ENCODE measurements at regions not wholly inside any gene's neighbourhood (a gene's known extent, or its start where the extent isn't known, plus 50 kb on each side); places are given as distances from the start of the nearest gene placed in this dataset.
"Not testable (repeated sequence)": the region's sequence is repeated elsewhere in the genome, so short reads cannot be mapped to it uniquely, and the experiment has no call there.

DNA sequence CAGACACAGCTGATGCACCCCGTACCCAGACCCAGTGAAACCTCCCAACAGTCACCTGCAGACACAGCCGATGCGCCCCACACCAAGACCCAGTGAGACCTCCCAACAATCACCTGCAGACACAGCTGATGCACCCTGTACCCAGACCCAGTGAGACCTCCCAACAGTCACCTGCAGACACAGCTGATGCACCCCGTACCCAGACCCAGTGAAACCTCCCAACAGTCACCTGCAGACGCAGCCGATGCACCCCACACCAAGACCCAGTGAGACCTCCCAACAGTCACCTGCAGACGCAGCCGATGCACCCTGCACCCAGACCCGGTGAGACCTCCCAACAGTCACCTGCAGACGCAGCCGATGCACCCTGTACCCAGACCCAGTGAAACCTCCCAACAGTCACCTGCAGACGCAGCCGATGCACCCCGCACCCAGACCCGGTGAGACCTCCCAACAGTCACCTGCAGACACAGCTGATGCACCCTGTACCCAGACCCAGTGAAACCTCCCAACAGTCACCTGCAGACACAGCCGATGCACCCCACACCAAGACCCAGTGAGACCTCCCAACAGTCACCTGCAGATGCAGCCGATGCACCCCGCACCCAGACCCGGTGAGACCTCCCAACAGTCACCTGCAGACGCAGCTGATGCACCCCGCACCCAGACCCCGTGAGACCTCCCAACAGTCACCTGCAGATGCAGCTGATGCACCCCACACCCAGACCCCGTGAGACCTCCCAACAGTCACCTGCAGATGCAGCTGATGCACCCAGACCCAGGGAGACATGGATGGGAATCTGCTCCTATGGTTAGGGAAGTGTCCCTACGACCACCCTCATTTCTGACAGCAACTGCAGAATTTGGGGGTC is 178.3 kb upstream of the C1orf174 start:
- intact Hi-C loops (cut with DNase I); ATAC-seq: not testable (repeated sequence)
- DNase-seq (ENCODE audit: low spot score): peak; percentile 25

DNA sequence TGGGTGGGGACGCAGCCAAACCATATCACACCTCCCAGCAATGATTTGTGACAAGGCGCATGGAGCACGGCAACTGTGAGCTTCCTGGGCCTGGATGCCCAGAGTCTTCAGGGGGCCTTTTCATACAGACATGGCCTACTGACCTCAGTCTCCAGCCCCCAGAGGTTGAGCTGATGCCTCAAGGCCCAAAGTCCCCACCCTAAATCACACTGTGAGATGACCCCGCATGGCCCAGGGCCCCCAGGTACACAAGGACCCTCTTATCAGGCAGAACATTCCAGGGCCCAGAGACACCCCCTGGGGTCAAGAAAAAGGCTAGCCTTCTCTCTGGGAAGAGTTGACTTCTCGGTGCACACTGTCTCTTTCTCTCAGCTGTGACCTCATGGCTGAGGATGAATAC is 179.7 kb upstream of the C1orf174 start:
- no peak for ATAC-seq
- intact Hi-C loops (cut with DNase I): no loop called here
- DNase-seq (ENCODE audit: low spot score): peak; percentile 19

DNA sequence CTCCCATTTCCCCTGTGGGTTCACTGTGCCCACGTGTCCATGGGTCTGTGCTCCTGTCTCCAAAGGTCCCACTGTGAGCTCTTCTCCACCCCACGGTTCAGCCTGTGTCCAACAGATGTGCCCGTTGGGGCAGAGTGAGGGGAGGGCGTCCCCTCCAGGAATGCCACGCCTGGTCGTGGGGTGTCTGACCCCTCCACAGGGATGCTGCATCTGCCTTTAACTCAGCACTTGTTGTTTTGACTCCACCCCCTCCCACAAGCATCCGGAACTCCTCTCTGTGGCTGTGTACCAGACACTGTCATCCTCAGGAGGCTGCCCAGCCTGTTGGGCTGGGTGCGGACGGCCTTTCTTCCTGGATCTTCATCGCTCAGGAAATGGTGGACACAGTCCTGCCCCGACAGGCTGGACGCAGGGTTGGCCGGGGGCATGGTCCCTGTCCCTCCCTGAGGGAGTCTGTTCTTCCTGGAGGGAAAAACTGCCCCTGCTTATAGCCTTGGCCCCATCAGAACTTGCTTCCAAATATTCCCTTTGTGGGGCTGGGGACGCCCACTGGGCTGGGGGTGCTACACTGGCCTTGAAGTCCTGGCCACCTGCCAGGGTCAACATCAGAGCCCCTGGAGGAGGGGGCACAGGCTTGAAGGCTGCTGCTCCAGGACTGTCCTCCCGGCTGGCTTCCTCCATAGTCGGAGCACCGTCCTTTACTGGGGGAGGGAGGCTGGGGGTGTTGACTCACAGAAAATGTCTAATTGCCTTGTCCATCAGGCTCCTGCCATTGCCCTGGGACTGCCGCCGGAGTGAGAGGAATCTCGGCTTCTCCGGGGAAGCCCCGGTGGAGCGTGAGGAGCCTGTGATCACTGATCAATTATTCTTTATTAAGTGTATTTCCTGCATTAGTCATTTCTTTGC is 182.0 kb upstream of the C1orf174 start:
- no peak for ATAC-seq
- DNase-seq (ENCODE audit: low spot score): peak; percentile 50

DNA sequence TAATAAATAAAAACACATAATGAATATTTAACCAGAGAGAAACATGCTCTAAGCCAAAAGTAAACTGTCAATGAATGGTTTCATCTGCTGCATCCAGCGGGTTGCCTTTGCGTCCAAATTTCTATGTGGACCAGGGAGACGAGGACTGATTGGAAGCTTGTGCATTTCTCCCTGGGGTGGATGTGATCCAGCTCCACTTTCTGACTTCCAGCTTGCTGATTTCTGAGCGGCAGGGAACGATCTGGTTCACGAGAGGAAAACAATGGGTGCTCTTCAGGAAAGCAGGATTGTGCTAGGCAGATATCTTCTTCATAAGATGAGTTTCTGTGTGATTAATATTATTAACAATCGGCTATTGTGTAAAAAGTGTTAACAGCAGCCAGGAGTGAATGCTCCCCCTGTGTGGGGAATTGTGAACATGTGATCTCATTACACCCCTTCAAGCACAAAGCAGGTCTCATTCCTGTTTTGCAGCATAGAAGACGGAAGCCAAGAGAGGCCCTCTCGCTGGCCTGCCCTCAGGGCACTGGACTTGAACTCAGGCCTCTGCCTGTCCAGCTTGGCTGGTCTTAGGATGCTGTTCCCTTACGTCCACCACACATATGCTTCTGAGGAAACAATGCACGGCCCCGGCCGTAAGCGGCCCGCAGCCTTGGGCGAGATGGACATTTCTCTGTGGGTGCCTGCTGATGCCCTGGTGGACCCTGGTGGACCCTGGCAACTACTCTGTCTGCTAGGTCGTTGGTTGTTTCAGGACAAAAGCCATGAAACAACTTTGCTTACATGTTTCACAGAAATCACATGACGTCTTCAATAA is 183.4 kb upstream of the C1orf174 start:
- ATAC-seq: peak; percentile 22
- peak; percentile 32 for DNase-seq (ENCODE audit: low spot score)
- intact Hi-C loops (cut with DNase I): no loop called here

More for the DNA sequence above, 182.0 kb upstream of the C1orf174 start:
- intact Hi-C loops (cut with DNase I): no loop called here

DNA sequence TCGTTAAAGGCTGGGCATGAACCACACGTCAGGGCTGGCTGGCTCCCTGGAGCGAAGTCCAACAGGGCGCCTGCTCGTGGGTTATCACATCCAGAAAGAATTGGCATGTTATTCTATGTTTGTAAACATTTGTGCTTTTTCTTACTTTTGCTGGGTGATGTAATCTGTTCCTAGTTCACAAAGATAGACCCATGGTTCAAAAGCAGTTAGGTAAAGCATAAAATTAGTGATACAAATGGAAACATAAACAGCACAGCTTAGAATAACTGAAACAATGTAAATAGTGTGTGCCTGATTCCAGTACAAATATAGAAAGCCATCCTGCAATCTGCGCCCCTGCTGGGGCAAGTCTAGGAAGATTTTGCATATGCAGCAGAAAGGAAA is 184.0 kb upstream of the C1orf174 start:
- intact Hi-C loops (cut with DNase I): no loop called here
- ATAC-seq (no peak), DNase-seq (ENCODE audit: low spot score) (peak; percentile 4)

DNA sequence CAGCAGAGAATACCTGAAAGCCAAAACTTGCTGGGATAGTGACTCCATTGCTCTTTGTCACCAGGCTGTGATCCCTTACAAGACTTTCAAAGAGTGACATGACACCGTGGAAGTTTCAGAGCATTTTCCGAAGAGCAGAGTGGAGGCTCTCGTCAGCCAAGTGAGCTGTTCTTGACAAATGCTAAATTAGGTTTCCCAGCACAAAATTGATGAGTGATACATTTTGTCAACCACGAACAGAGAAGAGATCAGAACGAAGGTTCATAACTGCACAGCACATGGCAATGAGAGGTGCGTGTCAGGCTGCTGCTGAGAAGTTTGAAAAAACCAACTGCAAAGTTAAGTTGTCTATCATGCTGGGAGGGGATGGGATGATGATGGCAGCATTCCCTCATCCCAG is 184.4 kb upstream of the C1orf174 start:
- DNase-seq (ENCODE audit: low spot score) (no peak), ATAC-seq (no peak)
- intact Hi-C loops (cut with DNase I): no loop called here

DNA sequence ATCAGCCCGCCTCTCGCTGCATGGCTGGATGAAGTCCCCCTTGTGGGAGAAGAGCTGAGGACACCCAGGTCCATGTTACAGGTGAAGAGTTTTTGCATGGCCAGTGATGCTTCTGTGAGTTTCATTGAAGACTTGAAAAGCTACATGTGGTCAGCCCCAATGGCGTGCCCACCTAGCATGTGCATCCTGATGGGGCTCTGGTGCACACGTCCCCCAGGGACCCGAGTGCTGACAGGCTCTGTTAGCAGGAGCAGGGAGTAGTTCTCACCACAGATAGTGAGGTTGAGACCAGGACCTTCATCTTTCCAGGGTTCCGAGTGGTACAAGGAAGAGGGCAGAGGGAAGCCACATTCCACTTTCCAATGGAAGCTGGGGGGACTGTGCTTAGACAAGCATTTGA is 184.8 kb upstream of the C1orf174 start:
- DNase-seq (ENCODE audit: low spot score) (peak; percentile 9), ATAC-seq (no peak)
- intact Hi-C loops (cut with DNase I): no loop called here

DNA sequence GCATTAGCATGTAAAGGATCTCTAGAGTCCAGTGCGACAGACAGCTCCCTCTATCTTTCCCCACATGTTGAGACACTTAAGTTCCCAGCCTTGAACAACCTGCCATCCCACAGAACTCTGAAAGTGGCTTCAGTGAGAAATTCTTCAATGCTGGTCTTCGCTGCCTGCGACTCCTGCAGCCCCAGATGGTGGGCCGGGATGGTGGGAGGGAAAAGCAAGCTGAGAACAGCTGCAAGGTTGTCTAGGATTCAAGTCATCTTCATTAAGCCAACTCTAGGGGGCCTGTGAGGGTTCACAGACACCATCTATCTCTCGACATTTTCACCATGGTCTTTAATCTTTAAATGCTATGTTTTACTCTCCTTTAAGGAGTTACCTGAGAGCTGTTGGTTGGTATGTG is 185.5 kb upstream of the C1orf174 start:
- intact Hi-C loops (cut with DNase I): no loop called here
- no peak for ATAC-seq
- DNase-seq (ENCODE audit: low spot score): no peak

DNA sequence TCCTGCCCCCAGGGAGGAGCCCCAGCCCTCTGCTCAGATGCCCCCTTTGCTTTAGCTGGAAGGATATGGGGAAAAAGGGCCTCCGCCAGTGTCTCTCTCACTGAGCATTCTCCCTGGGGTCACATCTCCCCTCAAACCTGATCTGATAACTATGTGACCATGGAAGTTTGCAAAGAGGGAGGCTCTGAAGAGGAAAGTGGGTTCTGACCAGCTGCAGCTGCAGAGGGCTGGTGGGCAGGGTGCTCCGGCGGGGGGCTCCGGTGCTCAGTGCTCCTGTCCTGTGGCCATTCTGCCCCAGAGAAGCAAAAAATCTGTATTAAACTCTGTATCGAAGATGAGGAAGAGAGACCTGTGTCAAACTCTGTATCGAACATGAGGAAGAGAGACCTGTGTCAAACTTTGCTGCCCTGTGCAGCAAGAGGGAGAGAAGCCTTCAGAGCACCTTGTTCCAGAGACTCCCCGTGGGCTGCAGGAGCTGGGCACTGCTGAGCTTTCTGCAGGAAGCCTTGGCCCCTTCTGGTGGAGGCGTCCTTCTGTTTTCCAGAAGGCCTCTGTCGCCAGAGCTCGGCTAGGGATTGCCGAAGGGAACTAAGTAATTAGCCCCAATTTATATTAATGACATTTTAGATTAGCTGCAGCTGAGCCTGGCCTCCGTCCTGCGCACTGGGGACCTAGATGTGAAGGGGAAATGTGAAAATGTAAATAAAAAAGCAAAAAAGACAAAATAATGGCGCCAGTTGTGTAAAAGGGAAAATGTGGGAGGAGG is 186.2 kb upstream of the C1orf174 start:
- DNase-seq (ENCODE audit: low spot score) (peak; percentile 34), ATAC-seq (no peak)
- intact Hi-C loops (cut with DNase I): no loop called here

DNA sequence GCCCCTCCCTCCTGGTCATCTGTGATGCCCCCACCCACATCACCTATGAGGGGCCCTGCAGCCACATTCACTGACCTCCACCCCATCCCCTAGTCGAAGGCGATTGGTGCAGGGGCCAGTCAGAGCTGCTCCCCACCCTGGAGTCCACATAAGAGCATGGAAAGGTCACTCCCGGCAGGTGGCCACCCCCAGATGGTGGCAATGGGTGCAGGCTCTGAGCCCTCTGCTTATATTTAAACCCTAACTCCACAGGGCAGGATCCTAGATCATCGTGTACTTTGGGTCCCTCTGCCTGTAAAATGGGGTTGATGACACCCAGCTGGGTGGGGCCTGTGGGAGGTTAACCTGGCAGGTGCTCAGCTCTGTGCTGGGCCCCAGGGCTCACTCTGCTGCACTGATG is 186.8 kb upstream of the C1orf174 start:
- ATAC-seq (no peak), DNase-seq (ENCODE audit: low spot score) (no peak)
- intact Hi-C loops (cut with DNase I): no loop called here

DNA sequence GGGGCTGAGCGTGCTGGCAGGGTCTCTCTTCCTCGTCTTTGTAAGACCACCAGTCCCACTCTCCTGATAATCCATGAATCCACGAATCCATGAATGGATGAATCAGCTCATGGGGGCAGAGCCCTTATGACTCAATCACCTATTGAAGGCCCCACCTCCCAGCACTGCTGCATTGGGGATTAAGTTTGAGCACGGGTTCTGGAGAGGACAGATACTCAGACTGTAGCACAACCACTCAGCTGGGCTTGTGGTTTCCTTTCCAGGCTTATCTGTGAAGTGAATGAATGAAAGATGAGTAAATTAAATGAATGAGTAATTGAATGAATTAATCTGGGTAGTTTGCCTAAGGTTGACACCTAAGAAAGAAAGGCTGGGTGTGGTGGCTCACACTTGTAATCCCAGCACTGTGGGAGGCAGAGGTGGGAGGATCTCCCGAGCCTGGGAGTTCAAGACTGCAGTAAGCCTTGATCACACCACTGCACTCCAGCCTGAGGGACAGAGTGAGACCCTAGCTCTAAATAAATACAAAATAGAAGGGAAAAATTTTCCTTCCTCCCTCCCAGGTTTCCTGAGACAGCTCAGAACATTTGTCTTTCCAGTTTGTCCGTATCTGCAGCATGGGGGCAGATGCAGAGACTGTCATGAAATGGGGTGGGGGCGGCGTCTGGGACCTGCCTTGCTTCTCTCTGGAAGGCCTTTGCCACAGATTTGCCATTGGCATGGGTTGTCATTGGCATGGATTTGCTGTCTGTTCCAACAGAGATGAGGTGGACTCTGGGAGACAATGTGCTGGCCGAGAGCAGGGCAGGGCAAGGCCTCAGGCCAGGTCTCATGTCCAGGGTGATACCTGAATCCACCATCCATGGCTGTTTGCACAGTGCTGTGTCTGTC is 187.7 kb upstream of the C1orf174 start:
- ATAC-seq (no peak), DNase-seq (ENCODE audit: low spot score) (peak; percentile 23)
- intact Hi-C loops (cut with DNase I): no loop called here

DNA sequence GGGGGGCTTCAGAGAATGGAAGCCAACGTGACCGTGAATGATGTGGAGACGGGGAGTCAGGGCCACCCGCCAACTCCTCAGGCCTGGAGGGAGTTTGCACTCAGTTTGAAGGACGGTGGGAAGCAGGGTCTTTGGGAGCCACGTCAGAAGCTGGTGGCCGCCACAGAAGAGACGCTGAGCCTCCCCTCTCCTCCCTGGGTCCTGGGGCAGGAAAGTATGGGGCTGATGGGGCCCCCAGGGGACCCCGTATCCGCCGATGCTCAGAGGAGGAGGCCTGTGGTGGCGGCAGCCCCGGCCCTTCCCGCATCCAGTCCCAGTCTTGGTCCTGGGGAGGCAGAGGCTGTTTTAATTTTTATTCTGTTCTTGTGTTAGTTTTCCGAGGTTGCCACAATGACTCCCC is 188.6 kb upstream of the C1orf174 start:
- intact Hi-C loops (cut with DNase I): no loop called here
- ATAC-seq: no peak
- DNase-seq (ENCODE audit: low spot score): peak; percentile 32

DNA sequence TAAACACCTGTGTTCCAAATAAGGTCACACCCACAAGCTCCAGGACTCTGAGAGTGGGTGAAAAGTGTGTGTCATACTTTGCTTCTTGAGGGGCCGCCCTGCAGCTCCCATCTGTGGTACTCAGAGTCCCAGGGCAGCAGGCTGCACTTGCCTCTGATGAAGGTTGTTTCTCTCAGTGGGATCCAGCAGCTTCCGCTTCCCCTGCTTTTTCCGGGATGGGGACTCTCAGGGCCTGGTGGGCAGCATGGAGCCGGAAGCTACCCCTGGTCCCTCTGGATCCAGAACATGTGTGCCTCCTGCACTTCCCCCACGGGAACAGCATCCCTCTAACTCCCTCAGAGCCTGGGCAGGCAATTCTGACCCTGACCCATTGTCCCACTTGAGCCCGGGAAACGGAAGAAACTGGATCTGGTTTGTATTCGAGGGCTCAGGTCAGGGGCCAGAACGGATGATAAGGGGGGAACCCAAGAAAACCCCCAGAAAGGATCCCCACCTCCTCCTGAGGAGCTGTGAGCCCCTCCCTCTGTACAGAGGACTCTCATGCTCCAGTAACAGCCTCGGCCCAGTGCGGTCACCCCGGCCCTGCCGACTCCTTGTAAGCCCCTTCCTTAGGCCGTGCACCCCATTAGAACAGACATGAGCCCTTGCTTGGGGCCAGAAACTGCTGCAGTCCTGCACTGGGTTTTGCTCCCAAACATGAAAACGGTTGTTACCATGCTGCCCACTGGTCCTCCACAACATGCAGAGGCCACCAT is 189.5 kb upstream of the C1orf174 start:
- intact Hi-C loops (cut with DNase I): no loop called here
- peak; percentile 30 for DNase-seq (ENCODE audit: low spot score)
- ATAC-seq: no peak

DNA sequence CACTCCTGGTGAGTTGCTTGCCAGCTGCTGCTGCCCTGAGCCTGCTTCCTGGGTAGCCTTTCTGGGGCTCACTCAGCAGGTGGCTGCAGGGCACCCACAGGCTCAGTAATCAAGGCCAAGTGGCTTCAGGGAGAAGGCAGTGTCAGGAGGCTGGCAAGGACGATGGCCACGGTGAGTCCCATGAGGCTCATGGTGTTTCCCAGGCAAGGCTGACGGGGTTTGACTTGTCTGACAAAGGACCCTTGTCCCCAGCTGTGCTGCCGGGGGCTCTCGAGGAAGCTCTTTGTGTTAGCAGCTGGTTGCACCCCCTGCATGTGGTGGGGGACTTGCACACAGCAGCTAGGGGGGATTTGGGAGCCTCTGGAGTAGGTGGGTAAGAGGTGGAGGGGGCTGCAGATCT is 190.5 kb upstream of the C1orf174 start:
- DNase-seq (ENCODE audit: low spot score) (peak; percentile 27), ATAC-seq (no peak)
- intact Hi-C loops (cut with DNase I): no loop called here

DNA sequence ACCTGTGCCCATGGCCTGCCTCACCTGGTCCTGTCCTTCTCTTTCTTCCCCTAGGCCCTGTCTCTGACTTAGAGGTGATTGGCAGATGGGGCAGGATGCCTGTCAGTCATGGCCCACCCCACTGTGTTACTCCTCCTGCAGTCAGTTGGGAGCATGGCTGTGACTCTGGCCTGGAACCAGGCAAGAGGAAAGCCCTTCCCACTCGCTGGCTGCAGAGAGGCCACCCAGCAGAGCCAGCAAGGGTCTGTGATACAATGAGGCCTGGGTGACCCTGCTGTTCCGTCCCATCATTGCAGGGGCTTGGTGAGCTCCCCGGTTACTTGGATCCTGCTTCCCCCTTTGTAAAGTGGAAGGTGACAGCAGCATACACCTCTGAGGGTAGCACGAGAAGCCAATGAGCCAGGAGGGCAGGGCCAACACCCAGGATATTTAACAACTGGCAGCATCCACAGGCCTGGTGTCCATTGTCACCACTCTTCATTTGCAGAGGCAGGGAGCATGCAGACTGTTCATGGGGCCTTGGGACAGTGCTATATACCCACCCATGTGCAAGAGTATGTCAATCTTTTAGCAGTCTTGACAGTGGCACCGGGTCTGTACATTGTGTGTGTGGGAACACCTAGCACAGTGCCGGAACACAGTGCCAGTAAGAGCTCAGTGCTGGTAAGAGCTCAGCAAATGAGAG is 191.0 kb upstream of the C1orf174 start:
- DNase-seq (ENCODE audit: low spot score): peak; percentile 15
- ATAC-seq: no peak
- intact Hi-C loops (cut with DNase I): no loop called here

DNA sequence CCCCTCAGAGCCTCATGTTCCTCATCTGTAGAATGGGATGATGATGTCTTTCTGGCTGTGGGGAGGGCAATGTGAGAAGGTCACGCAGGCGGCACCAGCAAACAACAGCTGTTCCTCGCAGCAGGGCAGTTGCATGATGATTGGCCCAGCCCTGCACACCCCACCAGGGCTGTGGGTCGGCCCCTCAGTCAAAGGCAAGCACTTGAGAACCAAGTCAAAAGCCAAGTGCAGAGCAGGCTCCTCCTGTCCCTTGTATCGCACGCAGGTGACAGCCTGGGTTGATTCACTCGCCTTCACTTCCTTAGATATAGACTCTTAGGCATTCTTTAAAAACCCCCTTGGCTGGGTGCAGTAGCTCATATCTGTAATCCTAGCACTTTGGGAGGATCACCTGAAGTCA is 191.9 kb upstream of the C1orf174 start:
- ATAC-seq (no peak), DNase-seq (ENCODE audit: low spot score) (peak; percentile 21)
- intact Hi-C loops (cut with DNase I): no loop called here

All from sciatic nerve (tissue), 2 donors.